Putamen (tissue), 1 donor: ENCODE measurements at regions not wholly inside any gene's neighbourhood (a gene's known extent, or its start where the extent isn't known, plus 50 kb on each side); places are given as distances from the start of the nearest gene placed in this dataset.
"Not testable (repeated sequence)": the region's sequence is repeated elsewhere in the genome, so short reads cannot be mapped to it uniquely, and the experiment has no call there.

Experiments
- DNase-seq: peaks from one replicate; pipeline ENCODE4 v3.0.0-alpha.2; 2016; ENCODE audit warnings: low spot score

DNA sequence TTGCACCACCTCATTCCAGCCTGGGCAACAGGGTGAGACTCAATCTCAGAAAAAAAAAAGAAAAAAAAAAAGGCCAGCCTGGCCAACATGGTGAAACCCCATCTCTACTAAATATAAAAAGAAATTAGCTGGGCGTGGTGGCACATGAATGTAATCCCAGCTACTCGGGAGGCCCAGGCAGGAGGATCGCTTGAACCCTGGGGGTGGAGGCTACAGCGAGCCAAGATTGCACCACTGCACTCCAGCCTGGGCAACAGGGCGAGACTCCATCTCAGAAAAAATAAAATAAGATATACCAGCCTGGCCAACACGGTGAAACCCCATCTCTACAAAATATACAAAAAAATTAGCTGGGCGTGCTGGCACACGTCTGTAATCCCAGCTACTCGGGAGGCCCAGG lies 1602.3 kb downstream of the RPIA start:
- not testable (repeated sequence) for DNase-seq

DNA sequence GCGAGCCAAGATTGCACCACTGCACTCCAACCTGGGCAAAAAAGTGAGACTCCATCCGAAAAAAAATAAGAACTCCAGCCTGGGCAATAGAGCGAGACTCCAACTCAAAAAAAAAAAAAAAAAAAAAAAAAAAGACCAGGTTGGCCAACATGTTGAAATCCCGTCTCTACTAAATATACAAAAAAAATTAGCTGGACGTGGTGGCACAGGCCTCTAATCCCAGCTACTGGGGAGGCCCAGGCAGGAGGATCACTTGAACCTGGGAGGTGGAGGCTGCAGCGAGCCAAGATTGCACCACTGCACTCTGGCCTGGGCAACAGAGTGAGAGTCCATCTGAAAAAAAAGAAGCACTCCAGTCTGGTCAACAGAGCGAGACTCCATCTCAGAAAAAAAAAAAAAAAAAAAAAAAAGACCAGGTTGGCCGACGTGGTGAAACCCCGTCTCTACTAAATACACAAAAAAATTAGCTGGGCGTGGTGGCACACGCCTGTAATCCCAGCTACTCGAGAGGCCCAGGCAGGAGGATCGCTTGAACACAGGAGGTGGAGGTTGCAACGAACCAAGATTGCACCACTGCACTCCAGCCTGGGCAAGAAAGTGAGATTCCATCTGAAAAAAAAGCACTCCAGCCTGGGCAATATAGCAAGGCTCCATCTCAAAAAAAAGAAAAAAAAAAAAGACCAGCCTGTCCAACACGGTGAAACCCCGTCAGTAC lies 1603.7 kb downstream of the RPIA start:
- DNase-seq = not testable (repeated sequence)

DNA sequence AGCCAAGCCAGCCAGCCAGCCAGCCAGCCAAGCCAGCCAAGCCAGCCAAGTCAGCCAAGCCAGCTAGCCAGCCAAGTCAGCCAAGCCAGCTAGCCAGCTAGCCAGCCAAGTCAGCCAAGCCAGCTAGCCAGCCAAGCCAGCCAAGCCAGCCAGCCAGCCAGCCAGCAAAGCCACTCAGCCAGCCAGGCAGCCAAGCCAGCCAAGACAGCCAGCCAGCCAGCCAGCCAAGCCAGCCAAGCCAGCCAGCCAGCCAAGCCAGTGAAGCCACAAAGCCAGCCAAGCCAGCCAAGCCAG lies 1605.0 kb downstream of the RPIA start:
- DNase-seq = not testable (repeated sequence)

DNA sequence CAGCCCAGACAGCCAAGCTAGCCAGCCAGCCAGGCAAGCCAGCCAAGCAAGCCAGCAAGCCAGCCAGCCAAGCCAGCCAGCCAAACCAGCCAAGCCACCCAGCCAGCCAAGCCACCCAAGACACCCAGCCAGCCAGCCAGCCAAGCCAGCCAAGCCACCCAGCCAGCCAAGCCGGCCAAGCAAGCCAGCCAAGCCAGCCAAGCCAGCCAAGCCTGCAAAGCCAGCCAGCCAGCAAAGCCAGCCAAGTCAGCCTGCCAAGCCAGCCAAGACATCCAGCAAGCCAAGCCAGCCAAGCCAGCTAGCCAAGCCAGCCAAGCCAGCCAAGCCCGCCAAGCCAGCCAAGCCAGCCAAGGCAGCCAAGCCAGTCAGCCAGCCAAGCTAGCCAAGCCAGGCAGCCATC lies 1606.2 kb downstream of the RPIA start:
- not testable (repeated sequence) for DNase-seq

DNA sequence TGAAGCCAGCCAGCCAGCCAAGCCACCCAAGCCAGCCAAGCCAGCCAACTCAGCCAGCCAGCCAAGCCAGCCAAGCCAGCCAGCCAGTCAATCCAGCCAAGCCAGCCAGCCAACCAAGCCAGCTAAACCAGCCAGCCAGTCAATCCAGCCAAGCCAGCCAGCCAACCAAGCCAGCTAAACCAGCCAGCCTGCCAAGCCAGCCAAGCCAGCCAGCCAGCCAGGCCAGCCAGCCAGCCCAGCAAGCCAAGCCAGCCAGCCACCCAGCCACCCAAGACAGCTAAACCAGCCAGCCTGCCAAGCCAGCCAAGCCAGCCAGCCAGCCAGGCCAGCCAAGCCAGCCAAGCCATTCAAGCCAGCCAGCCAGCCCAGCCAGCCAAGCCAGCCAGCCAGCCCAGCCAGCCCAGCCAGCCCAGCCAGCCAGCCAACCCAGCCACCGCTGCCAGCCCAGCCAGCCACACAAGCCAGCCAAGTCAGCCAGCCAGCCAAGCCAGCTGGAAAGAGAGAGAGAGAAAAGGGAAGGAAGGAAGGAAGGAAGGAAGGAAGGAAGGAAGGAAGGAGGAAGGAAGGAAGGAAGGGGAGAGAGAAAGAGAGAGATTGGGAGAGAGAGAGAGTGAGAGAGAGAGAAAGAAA lies 1606.8 kb downstream of the RPIA start:
- not testable (repeated sequence) for DNase-seq

DNA sequence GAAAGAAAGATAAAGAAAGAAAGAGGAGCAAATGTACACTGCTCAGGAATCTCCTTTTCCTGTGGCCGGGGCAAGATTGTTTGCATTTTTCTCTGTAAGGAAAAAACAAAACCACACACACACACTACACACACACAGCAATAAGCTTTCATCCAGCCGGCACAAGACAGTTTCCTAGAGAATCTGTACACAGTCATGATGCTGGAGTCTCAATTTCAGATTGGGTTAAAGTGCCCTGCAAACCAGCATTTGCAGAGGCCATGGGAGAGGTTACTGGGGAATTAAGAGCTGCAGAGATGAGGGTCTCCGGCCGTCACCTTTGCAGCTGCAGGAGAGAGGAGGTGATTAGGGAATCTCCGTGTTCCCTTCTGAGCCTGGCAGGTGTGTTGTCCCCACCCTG lies 1607.5 kb downstream of the RPIA start:
- not testable (repeated sequence) for DNase-seq

DNA sequence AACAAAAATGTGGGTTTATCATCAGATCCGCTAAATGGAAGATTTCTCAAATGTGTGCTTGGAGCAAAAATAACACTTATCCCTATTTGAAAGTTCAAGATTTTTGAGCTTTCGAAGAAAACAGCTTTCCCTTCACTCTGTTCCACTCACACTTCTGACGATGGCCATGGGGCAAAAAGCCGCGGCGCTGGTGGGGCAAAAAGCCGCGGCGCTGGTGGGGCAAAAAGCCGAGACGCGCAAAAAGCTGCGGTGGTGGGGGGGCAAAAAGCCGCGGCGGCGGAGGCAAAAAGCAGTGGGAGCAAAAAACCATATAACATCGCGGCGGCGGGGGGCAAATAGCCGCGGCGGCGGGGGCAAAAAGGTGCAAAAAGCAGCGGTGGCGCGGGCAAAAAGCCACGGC lies 1631.5 kb downstream of the RPIA start:
- DNase-seq = not testable (repeated sequence)

DNA sequence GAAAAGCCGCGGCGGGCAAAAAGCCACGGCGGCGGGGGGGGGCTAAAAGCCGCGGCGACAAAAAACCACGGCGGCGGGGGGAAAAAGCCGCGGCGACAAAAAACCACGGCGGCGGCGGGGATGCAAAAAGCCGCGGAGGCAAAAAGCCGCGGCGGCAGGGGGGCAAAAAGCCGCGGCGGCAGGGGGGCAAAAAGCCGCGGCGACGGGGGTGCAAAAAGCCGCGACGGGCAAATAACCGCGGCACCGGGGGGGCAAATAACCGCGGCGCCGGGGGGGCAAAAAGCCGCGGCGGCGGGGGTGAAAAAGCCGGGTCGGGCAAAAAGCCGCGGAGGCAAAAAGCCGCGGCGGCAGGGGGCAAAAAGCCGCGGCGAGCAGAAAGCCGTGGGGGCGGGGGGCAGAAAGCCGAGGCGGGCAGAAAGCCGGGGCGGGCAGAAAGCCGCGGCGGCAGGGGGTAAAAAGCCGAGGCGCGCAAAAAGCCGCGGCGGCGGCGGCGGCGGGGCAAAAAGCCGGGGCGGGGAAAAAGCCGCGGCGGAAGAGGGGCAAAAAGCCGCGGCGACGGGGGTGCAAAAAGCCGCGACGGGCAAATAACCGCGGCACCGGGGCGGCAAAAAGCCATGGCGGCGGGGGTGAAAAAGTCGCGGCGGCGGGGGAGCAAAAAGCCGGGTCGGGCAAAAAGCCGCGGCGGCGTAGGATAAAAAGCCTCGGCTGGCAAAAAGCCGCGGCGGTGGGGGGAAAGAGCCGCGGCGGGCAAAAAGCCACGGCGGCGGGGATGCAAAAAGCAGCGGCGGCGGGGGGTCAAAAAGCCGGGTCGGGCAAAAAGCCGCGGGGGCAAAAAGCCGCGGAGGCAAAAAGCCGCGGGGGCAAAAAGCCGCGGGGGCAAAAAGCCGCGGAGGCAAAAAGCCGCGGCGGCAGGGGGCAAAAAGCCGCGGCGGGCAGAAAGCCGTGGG lies 1632.4 kb downstream of the RPIA start:
- not testable (repeated sequence) for DNase-seq

DNA sequence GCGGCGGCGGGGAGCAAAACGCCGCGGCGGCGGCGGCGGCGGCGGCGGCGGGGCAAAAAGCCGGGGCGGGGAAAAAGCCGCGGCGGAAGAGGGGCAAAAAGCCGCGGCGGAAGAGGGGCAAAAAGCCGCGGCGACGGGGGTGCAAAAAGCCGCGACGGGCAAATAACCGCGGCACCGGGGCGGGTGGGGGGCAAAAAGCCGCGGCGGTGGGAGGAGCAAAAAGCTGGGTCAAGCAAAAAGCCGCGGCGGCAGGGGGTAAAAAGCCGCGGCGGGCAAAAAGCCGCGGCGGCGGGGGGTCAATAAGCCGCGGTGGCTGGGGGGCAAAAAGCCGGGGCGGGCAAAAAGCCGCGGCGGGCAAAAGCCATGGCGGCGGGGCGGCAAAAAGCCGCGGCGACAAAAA lies 1633.2 kb downstream of the RPIA start:
- DNase-seq = not testable (repeated sequence)

DNA sequence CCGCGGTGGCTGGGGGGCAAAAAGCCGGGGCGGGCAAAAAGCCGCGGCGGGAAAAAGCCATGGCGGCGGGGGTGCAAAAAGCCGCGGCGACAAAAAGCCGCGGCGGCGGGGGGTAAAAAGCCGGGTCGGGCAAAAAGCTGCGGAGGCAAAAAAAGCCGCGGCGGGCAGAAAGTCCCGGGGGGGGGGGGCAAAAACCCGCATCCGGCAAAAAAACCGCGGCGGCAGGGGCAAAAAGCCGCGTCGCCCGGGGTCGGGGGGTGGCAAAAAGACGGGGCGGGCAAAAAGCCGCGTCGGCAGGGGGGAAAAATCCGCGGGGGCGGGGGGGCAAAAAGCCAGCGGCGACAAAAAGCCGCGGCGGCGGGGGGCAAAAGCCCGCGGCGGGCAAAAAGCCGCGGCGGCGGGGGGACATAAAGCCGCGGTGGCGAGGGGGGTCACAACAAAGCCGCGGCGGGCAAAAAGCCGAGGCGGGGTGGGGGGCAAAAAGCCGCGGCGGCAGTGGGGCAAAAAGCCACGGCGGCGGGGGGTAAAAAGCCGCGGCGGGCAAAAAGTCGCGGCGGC lies 1634.4 kb downstream of the RPIA start:
- DNase-seq = not testable (repeated sequence)

DNA sequence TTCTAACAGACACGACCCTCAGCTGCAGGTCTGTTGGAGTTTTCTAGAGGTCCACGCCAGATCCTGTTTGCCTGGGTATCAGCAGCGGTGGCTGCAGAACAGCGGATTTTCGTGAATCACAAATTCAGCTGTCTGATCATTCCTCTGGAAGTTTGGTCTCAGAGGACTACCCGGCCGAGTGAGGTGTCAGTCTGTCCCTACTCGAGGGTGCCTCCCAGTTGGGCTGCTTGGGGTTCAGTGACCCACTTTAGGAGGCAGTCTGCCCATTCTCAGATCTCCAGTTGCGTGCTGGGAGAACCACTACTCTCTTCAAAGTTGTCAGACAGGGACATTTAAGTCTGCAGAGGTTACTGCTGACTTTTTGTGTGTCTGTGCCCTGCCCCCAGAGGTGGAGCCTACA lies 1664.1 kb downstream of the RPIA start:
- DNase-seq = not testable (repeated sequence)

DNA sequence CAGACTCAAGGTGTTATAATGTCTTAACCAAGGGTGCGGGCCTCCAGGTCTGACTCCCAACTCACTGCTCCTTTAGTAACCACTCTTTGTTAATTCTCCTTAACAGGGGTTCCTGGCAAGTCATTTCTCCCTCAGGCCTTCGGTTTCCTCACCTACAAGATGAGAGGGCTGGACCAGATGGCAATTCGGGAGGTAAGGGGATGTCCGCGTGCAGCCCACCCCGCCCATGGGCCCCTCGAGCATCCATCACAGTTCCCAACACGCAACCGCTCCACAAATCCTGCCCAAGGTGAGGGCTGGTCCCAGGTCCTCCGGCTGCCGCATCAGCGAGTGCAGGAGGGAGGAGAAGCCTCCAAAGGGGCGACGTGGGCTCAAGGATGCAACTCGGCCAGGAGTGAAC lies 1667.9 kb downstream of the RPIA start:
- not testable (repeated sequence) for DNase-seq

DNA sequence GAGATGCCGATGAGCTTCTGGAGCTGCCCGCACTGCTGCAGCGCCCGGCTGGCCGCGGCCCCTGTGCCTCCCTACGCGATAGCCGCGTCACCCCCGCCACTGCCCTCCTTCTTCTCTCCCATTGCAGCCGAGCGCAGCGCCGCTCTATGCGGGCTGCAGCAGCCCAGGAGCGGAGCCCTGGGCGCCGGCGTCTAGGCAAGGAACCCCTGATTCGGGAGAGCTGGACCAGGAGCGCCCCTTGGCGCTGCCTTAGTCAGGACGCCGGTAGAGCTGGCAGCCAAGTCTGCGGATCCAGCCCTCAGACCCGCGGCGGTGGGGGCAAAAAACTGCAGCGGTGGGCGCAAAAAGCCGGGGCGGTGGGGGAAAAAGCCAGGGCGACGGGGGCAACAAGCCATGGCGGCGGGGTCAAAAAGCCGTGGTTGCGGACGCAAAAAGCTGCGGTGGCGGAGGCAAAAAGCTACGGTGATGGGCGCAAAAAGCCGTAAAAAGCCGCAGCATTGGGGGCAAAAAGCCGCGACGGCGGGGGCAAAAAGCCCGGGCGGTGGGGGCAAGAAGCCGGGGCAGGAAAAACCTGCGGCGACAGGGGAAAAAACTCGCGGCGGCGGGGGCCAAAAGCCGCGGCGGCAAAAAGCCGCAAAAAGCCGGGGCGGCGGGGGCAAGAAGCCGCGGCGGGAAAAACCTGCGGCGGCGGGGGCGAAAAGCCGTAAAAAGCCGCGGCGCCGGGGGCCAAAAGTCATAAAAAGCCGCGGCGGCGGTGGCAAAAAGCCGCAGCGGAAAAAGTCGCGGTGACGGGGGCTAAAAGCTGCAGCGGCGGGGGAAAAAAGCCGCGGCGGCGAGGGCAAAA lies 1668.6 kb downstream of the RPIA start:
- not testable (repeated sequence) for DNase-seq

DNA sequence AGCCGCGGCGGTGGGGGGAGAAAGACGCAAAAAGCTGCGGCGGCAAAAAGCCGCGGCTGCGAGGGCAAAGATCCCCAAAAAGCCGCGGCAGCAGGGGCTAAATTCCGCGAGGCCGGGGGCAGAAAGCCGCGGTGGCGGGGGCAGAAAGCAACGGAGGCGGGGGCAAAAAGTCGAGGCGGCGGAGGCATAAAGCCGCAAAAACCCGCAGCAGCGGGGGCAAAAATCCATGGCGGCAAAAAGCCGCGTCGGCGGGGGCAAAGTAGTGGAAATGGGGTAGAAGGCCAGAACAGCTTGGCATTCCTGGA lies 1669.2 kb downstream of the RPIA start:
- DNase-seq = not testable (repeated sequence)
